Panc1 (cell line): ENCODE measurements at regions not wholly inside any gene's neighbourhood (a gene's known extent, or its start where the extent isn't known, plus 50 kb on each side); places are given as distances from the start of the nearest gene placed in this dataset.

Source experiments
- ATAC-seq: fragments of 200-7000 bp; cut with Tn5 transposase; 2 replicates; pipeline ENCODE4 v1.9.1; 2020; ENCODE audit warnings: mild to moderate bottlenecking, moderate library complexity
- BruUV-seq: library from RNA; stranded (reverse); fragments of 400-500 nt; replicated peaks from 2 replicates; lab custom pipeline; 2021; lab: Mats Ljungman, UMichigan
- CTCF ChIA-PET: fragments of 300-600 bp; sonication (Branson Sonifier 250); formaldehyde crosslinking; loops from one replicate; lab custom pipeline; 2022; ENCODE audit warnings: antibody characterized with exemption; lab: Charles Lee
- POLR2A ChIA-PET: fragments of 300-600 bp; sonication (Branson Sonifier 250); formaldehyde crosslinking; loops from one replicate; lab custom pipeline; 2022; ENCODE audit warnings: antibody characterized with exemption; lab: Charles Lee
- DNase-seq: peaks from one replicate; pipeline ENCODE4 v3.0.0-alpha.2; 2010; ENCODE audit warnings: low read depth, low spot score
- H3K27ac ChIP-seq: 2 replicates; pipeline ENCODE4 v1.5.1; 2011; ENCODE audit warnings: mild to moderate bottlenecking, low read length, inconsistent platforms
- H3K27me3 ChIP-seq: fragments of 200-500 bp; sonication (Bioruptor generic); 2 replicates; pipeline ENCODE4 v1.6.0; 2014; ENCODE audit warnings: low read length, inconsistent platforms; ENCODE audit not compliant: control insufficient read depth, insufficient read depth
- H3K36me3 ChIP-seq: fragments of 200-500 bp; sonication (Bioruptor generic); 2 replicates; pipeline ENCODE4 v1.5.1; 2014; ENCODE audit warnings: inconsistent platforms, mild to moderate bottlenecking, low read length, moderate library complexity; ENCODE audit not compliant: control insufficient read depth, insufficient read depth
- H3K4me1 ChIP-seq: 2 replicates; pipeline ENCODE4 v1.5.1; 2011; ENCODE audit warnings: inconsistent platforms, mild to moderate bottlenecking, low read length, moderate library complexity; ENCODE audit not compliant: control insufficient read depth, insufficient read depth
- H3K4me3 ChIP-seq, 2 experiments: 2 replicates each; pipeline ENCODE4 v1.5.1; 2011 to 2012; ENCODE audit warnings: low read depth in 2 of 2, low read length in 2 of 2, mild to moderate bottlenecking in 2 of 2, inconsistent platforms in 1 of 2, moderate library complexity in 1 of 2
- H3K9me3 ChIP-seq: fragments of 200-500 bp; sonication (Bioruptor generic); 2 replicates; pipeline ENCODE4 v1.5.1; 2014; ENCODE audit warnings: low read depth, mild to moderate bottlenecking, inconsistent platforms, low read length, moderate library complexity; ENCODE audit not compliant: control insufficient read depth, insufficient read depth
- POLR2AphosphoS5 ChIP-seq: IDR thresholded peaks from 2 replicates; pipeline ENCODE4 v1.6.1; 2012; ENCODE audit warnings: mild to moderate bottlenecking, low read depth, low read length, moderate library complexity
- REST ChIP-seq, 2 experiments: IDR thresholded peaks; 2 replicates each; pipeline ENCODE4 v1.6.1; 2011 to 2012; ENCODE audit warnings: low read depth in 2 of 2, control low read depth in 1 of 2, low read length in 1 of 2, mild to moderate bottlenecking in 1 of 2, moderate library complexity in 1 of 2; ENCODE audit not compliant: insufficient read depth in 1 of 2
- SIN3A ChIP-seq: IDR thresholded peaks from 2 replicates; pipeline ENCODE4 v1.6.1; 2012; ENCODE audit warnings: low read depth, mild to moderate bottlenecking, low read length, moderate library complexity, borderline replicate concordance; ENCODE audit not compliant: insufficient read depth
- TCF7L2 ChIP-seq: IDR thresholded peaks from 2 replicates; pipeline ENCODE4 v1.6.1; 2011; ENCODE audit warnings: mild to moderate bottlenecking, low read depth, low read length, inconsistent platforms
- in situ Hi-C: cut with HindIII; loops from 2 replicates; pipeline ENCODE4 v1.10.0; 2016; ENCODE audit warnings: low sequenced_read_pairs, low pct_unique_long_range_greater_than_20kb
- intact Hi-C: fragments of 100-400 bp; cut with micrococcal nuclease; formaldehyde crosslinking; loops from one replicate; pipeline ENCODE4 v1.10.0; 2022; ENCODE audit not compliant: unreplicated experiment
- TF ChIP-seq, protein P1 (sequence below): fragments of 450-650 bp; IDR thresholded peaks from 2 replicates; pipeline ENCODE4 v1.5.1; 2017; ENCODE audit warnings: mild to moderate bottlenecking

DNA sequence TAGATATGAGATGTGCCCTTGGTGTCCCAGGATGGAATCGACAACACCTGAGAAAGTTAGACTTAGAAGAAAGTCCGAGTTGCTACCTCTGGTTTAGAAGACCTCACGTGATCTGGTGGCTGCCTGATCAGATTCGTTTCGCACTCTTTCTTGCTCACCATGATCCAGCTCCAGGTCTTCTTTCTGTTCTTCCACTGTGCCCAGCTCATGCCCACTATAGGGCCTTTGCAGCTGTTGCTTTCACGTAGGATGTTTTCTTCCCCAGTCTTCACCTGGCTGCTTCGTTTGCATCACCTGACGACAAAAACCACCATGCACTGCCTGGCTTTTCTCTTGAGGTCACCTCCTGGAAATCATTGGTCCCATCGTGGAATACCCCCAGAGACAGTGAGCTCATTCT is 311.1 kb downstream of the PRDM2 start:
- ATAC-seq = no peak
- DNase-seq = no peak
- Histone ChIP-seq H3K4me3 (no peak overlapping the region), H3K27ac (no peak overlapping the region), H3K27me3 (0 out of 2 replicates have a peak, but pooled peaks cover 3% of the 10 kb centered on the region), H3K36me3 (no peaks in the 10 kb centered on the region), H3K4me1 (no peaks in the 10 kb centered on the region), H3K9me3 (no peaks in the 10 kb centered on the region)
- TF ChIP-seq TCF7L2 = no peak
- no peak for TF ChIP-seq SIN3A
- no peak for TF ChIP-seq POLR2AphosphoS5
- TF ChIP-seq REST (IDR thresholded peaks at IDR 0.05; ENCODE audit: insufficient read depth in 1 of 2, low read depth in 2 of 2, low read length in 1 of 2) = no peak
- TF ChIP-seq, protein P1, sequence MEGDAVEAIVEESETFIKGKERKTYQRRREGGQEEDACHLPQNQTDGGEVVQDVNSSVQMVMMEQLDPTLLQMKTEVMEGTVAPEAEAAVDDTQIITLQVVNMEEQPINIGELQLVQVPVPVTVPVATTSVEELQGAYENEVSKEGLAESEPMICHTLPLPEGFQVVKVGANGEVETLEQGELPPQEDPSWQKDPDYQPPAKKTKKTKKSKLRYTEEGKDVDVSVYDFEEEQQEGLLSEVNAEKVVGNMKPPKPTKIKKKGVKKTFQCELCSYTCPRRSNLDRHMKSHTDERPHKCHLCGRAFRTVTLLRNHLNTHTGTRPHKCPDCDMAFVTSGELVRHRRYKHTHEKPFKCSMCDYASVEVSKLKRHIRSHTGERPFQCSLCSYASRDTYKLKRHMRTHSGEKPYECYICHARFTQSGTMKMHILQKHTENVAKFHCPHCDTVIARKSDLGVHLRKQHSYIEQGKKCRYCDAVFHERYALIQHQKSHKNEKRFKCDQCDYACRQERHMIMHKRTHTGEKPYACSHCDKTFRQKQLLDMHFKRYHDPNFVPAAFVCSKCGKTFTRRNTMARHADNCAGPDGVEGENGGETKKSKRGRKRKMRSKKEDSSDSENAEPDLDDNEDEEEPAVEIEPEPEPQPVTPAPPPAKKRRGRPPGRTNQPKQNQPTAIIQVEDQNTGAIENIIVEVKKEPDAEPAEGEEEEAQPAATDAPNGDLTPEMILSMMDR = no peak
- BruUV-seq = no TSS peak
- in situ Hi-C loops = no loop called here
- CTCF ChIA-PET = no interaction called here
- POLR2A ChIA-PET = no interaction called here
- intact Hi-C loops = no loop called here

GRCh38 chr1:14011888-14012287 is 311.9 kb downstream of the PRDM2 start:
- no peak for DNase-seq
- CTCF ChIA-PET = no interaction called here
- intact Hi-C loops = no loop called here
- no peaks in the 10 kb centered on the region for H3K4me1 ChIP-seq
- in situ Hi-C loops = no loop called here
- POLR2A ChIA-PET = no interaction called here
- 0 out of 2 replicates have a peak, but pooled peaks cover 3% of the 10 kb centered on the region for H3K27me3 ChIP-seq
- H3K27ac ChIP-seq = no peak overlapping the region
- H3K4me3 ChIP-seq = no peak overlapping the region
- BruUV-seq = no TSS peak
- H3K36me3 ChIP-seq = no peaks in the 10 kb centered on the region
- TF ChIP-seq REST (IDR thresholded peaks at IDR 0.05; ENCODE audit: insufficient read depth in 1 of 2, low read depth in 2 of 2, low read length in 1 of 2) = no peak
- TF ChIP-seq POLR2AphosphoS5 = no peak
- TF ChIP-seq SIN3A = no peak
- TF ChIP-seq TCF7L2 = no peak
- TF ChIP-seq, protein P1 = no peak
- no peaks in the 10 kb centered on the region for H3K9me3 ChIP-seq
- no peak for ATAC-seq
